ENCODE measurements at regions not wholly inside any gene's neighbourhood (a gene's known extent, or its start where the extent isn't known, plus 50 kb on each side); places are given as distances from the start of the nearest gene placed in this dataset.

DNA sequence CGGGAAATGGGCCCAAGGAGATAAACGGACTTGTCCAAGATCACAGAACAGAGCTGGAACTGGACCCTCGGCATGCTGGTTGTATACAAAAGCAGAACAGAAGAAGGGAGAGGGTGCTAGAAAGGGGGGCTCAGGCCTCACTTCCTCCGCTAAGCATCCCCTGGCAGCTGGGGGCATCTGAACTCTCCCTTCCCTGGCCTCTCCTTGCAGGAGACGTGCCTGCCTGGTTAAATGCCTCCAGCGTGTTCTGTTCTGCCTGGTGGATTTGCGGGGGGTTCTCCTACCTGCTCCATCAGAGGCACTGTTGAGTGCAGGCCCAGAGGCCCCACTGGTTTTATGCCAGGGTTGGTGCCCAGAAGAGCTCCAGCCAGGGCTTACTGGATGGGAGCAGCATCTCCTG is 124.7 kb downstream of the ZFP36L2 start:
- intact Hi-C loops (cut with micrococcal nuclease) = no loop called here
- H3K4me3 ChIP-seq (replicated peaks in 1 of 2; ENCODE audit: low read depth in 1 of 2, low read length in 2 of 2) = no peak overlapping the region
- H3K36me3 ChIP-seq (ENCODE audit: control insufficient read depth in 1 of 2, insufficient read depth in 2 of 2, low read length in 2 of 2) = no peaks in the 10 kb centered on the region
- H3K79me2 ChIP-seq (ENCODE audit: insufficient read depth, low read length) = no peaks in the 10 kb centered on the region
- H3K4me2 ChIP-seq (ENCODE audit: low read length) = no peak overlapping the region
- peaks cover 3 to 8% of the 10 kb centered on the region in 2 experiments; a peak in 3 of 4 replicates for H3K4me1 ChIP-seq (ENCODE audit: control insufficient read depth in 1 of 2, insufficient read depth in 2 of 2, low read length in 2 of 2)
- no peaks in the 10 kb centered on the region for H3K9me2 ChIP-seq (ENCODE audit: insufficient read depth)
- RAD21 ChIA-PET (ENCODE audit: low non-redundant PET in 1 of 2, low total read pairs in 2 of 2, uncharacterized antibody in 2 of 2, unreplicated experiment in 2 of 2) = no interaction called here
- H3K9ac ChIP-seq (ENCODE audit: low read length) = no peak overlapping the region
- H3K27ac ChIP-seq (ENCODE audit: low read depth, low read length) = no peak overlapping the region
- DNase-seq (ENCODE audit: low read depth, low spot score) (no peak), ATAC-seq (no peak)
- no peaks in the 10 kb centered on the region for H3K9me3 ChIP-seq (ENCODE audit: control insufficient read depth in 1 of 2, insufficient read depth in 1 of 2, low read depth in 1 of 2, low read length in 2 of 2)
- no TSS peak for BruUV-seq (replicated peaks)
- H2AFZ ChIP-seq (ENCODE audit: low read depth, low read length, poor library complexity, severe bottlenecking) = no peak overlapping the region
- TF ChIP-seq, protein P1, sequence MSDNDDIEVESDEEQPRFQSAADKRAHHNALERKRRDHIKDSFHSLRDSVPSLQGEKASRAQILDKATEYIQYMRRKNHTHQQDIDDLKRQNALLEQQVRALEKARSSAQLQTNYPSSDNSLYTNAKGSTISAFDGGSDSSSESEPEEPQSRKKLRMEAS (IDR thresholded peaks at IDR 0.05) = no peak
- TF ChIP-seq ZFX (IDR thresholded peaks at IDR 0.05) = no peak
- TF ChIP-seq ATF3 (IDR thresholded peaks at IDR 0.05) = no peak
- no peak for TF ChIP-seq YY1 (IDR thresholded peaks at IDR 0.05; ENCODE audit: extremely low read depth, insufficient replicate concordance, low read depth, low read length)
- TF ChIP-seq CBX3 (IDR thresholded peaks at IDR 0.05; ENCODE audit: low read depth) = no peak
- TF ChIP-seq ZNF274 (IDR thresholded peaks at IDR 0.05; ENCODE audit: low read depth, low read length) = no peak
- TF ChIP-seq, protein P2, sequence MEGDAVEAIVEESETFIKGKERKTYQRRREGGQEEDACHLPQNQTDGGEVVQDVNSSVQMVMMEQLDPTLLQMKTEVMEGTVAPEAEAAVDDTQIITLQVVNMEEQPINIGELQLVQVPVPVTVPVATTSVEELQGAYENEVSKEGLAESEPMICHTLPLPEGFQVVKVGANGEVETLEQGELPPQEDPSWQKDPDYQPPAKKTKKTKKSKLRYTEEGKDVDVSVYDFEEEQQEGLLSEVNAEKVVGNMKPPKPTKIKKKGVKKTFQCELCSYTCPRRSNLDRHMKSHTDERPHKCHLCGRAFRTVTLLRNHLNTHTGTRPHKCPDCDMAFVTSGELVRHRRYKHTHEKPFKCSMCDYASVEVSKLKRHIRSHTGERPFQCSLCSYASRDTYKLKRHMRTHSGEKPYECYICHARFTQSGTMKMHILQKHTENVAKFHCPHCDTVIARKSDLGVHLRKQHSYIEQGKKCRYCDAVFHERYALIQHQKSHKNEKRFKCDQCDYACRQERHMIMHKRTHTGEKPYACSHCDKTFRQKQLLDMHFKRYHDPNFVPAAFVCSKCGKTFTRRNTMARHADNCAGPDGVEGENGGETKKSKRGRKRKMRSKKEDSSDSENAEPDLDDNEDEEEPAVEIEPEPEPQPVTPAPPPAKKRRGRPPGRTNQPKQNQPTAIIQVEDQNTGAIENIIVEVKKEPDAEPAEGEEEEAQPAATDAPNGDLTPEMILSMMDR (IDR thresholded peaks at IDR 0.05 in 2 of 3, conservative IDR thresholded peaks at IDR 0.05 in 1 of 3; ENCODE audit: borderline replicate concordance in 1 of 3, insufficient read depth in 1 of 3, low read depth in 2 of 3, low read length in 2 of 3) = no peak
- no peak for TF ChIP-seq JUND (IDR thresholded peaks at IDR 0.05)
- no peak for TF ChIP-seq RAD21 (IDR thresholded peaks at IDR 0.05; ENCODE audit: low read depth)
- no peak for TF ChIP-seq ELF1 (IDR thresholded peaks at IDR 0.05; ENCODE audit: borderline replicate concordance, low read depth)
- TF ChIP-seq EGR1 (IDR thresholded peaks at IDR 0.05; ENCODE audit: low read depth) = no peak
- no peak for TF ChIP-seq TCF7L2 (IDR thresholded peaks at IDR 0.05; ENCODE audit: borderline replicate concordance, extremely low read depth, insufficient read depth, insufficient read length)
- TF ChIP-seq SP1 (IDR thresholded peaks at IDR 0.05; ENCODE audit: low read depth) = no peak
- no peak for TF ChIP-seq CEBPB (IDR thresholded peaks at IDR 0.05; ENCODE audit: low read depth)
- no peak for TF ChIP-seq POLR2AphosphoS5 (IDR thresholded peaks at IDR 0.05; ENCODE audit: low read depth, low read length)
- TF ChIP-seq SRF (IDR thresholded peaks at IDR 0.05; ENCODE audit: low read depth) = no peak
- TF ChIP-seq FOSL1 (IDR thresholded peaks at IDR 0.05; ENCODE audit: low read depth) = no peak
- TF ChIP-seq POLR2A (IDR thresholded peaks at IDR 0.05; ENCODE audit: borderline replicate concordance, extremely low read depth, insufficient read depth, insufficient read length) = no peak
- POLR2A ChIA-PET = no interaction called here
- H4K20me1 ChIP-seq (ENCODE audit: insufficient read depth) = no peaks in the 10 kb centered on the region
- CTCF ChIA-PET = no interaction called here
- H3K27me3 ChIP-seq (ENCODE audit: insufficient read depth, low read length) = no peaks in the 10 kb centered on the region
